Neural cell (in vitro differentiated cells): ENCODE measurements at regions not wholly inside any gene's neighbourhood (a gene's known extent, or its start where the extent isn't known, plus 50 kb on each side); places are given as distances from the start of the nearest gene placed in this dataset.

Source experiments
- H2AFZ ChIP-seq: fragments of 200-600, 300-800 bp; sonication (generic), shearing (Covaris generic); 2 replicates; pipeline ENCODE4 v1.6.0; 2014; ENCODE audit warnings: low read depth, mild to moderate bottlenecking, antibody characterized with exemption, low read length, moderate library complexity
- H3F3A ChIP-seq: fragments of 200-600 bp; shearing (Covaris generic); 2 replicates; pipeline ENCODE4 v1.6.1; 2016; ENCODE audit warnings: mild to moderate bottlenecking, moderate library complexity, mixed read lengths, antibody characterized with exemption, low read length; ENCODE audit not compliant: insufficient read depth, poor library complexity, severe bottlenecking
- H3K27ac ChIP-seq: fragments of 200-600, 300-800 bp; sonication (generic), shearing (Covaris generic); 2 replicates; pipeline ENCODE4 v1.5.1; 2014; ENCODE audit warnings: mild to moderate bottlenecking, low read length, moderate library complexity
- H3K27me3 ChIP-seq: fragments of 300-800, 200-600 bp; sonication (generic), shearing (Covaris generic); 2 replicates; pipeline ENCODE4 v1.6.0; 2014; ENCODE audit warnings: mild to moderate bottlenecking, low read depth, low read length, moderate library complexity; ENCODE audit not compliant: insufficient read depth
- H3K36me3 ChIP-seq: fragments of 300-800, 200-600 bp; sonication (generic), shearing (Covaris generic); 2 replicates; pipeline ENCODE4 v1.5.1; 2014; ENCODE audit warnings: mild to moderate bottlenecking, antibody characterized with exemption, low read length, moderate library complexity; ENCODE audit not compliant: insufficient read depth
- H3K4me2 ChIP-seq: fragments of 300-800, 200-600 bp; sonication (generic), shearing (Covaris generic); 2 replicates; pipeline ENCODE4 v1.6.0; 2014; ENCODE audit warnings: mild to moderate bottlenecking, low read length
- H3K4me3 ChIP-seq: fragments of 300-800, 200-600 bp; sonication (generic), shearing (Covaris generic); 2 replicates; pipeline ENCODE4 v1.5.1; 2014; ENCODE audit warnings: mild to moderate bottlenecking, low read length, moderate library complexity
- H3K79me2 ChIP-seq: fragments of 200-600 bp; shearing (Covaris generic); replicated peaks from 2 replicates; pipeline ENCODE4 v1.6.0; 2014; ENCODE audit warnings: mild to moderate bottlenecking, low read length, moderate library complexity; ENCODE audit not compliant: insufficient read depth
- H3K9ac ChIP-seq: fragments of 300-800, 200-600 bp; sonication (generic), shearing (Covaris generic); 2 replicates; pipeline ENCODE4 v1.6.1; 2016; ENCODE audit warnings: mild to moderate bottlenecking, low read length, mixed read lengths
- H3K9me2 ChIP-seq: fragments of 200-600 bp; shearing (Covaris generic); 2 replicates; pipeline ENCODE4 v1.6.1; 2016; ENCODE audit warnings: mild to moderate bottlenecking, low read length, mixed read lengths; ENCODE audit not compliant: insufficient read depth
- H3K9me3 ChIP-seq: fragments of 200-600, 300-800 bp; sonication (generic), shearing (Covaris generic); 2 replicates; pipeline ENCODE4 v1.6.1; 2016; ENCODE audit warnings: mild to moderate bottlenecking, mixed run types, low read length, moderate library complexity, mixed read lengths
- H4K20me1 ChIP-seq: fragments of 200-600 bp; shearing (Covaris generic); 2 replicates; pipeline ENCODE4 v1.6.1; 2016; ENCODE audit warnings: mild to moderate bottlenecking, mixed run types; ENCODE audit not compliant: insufficient read depth
- CTCF ChIP-seq: fragments of 450-650 bp; IDR thresholded peaks from 2 replicates; pipeline ENCODE4 v1.5.1; 2014; ENCODE audit warnings: antibody characterized with exemption, mild to moderate bottlenecking, moderate library complexity; ENCODE audit not compliant: poor library complexity, severe bottlenecking
- EP300 ChIP-seq: fragments of 450-650 bp; conservative IDR thresholded peaks from 2 replicates; pipeline ENCODE4 v1.6.1; 2014; ENCODE audit warnings: antibody characterized with exemption, mild to moderate bottlenecking, moderate library complexity; ENCODE audit not compliant: poor library complexity, severe bottlenecking
- EZH2 ChIP-seq: fragments of 200-600, 300-800 bp; shearing (Covaris generic), sonication (generic); IDR thresholded peaks from 2 replicates; pipeline ENCODE4 v1.6.1; 2014; ENCODE audit warnings: antibody characterized with exemption, low read length, borderline replicate concordance, mild to moderate bottlenecking; ENCODE audit not compliant: insufficient read depth, poor library complexity, severe bottlenecking
- MXI1 ChIP-seq: fragments of 450-650 bp; conservative IDR thresholded peaks from 2 replicates; pipeline ENCODE4 v1.6.1; 2014; ENCODE audit warnings: antibody characterized with exemption, mild to moderate bottlenecking; ENCODE audit not compliant: poor library complexity, severe bottlenecking
- POLR2AphosphoS5 ChIP-seq: IDR thresholded peaks from 2 replicates; pipeline ENCODE4 v1.6.1; 2012
- RAD21 ChIP-seq: fragments of 450-650 bp; conservative IDR thresholded peaks from 2 replicates; pipeline ENCODE4 v1.6.1; 2014; ENCODE audit warnings: antibody characterized with exemption, mild to moderate bottlenecking, moderate library complexity
- REST ChIP-seq: IDR thresholded peaks from 2 replicates; pipeline ENCODE4 v1.6.1; 2012; ENCODE audit warnings: borderline replicate concordance
- SMC3 ChIP-seq: fragments of 450-650 bp; conservative IDR thresholded peaks from 2 replicates; pipeline ENCODE4 v1.6.1; 2014; ENCODE audit warnings: antibody characterized with exemption, mild to moderate bottlenecking, moderate library complexity; ENCODE audit not compliant: poor library complexity
- TAF1 ChIP-seq: IDR thresholded peaks from 2 replicates; pipeline ENCODE4 v1.6.1; 2012; ENCODE audit warnings: low read depth

GRCh38 chr14:46432516-46432915, 219.1 kb downstream of the RPL10L start:
- H3K36me3 ChIP-seq = no peaks in the 10 kb centered on the region
- no peak overlapping the region for H3K4me2 ChIP-seq
- H3K27ac ChIP-seq = no peak overlapping the region
- no peak overlapping the region for H3K9ac ChIP-seq
- no peak overlapping the region for H2AFZ ChIP-seq
- H3K4me3 ChIP-seq = no peak overlapping the region
- no peaks in the 10 kb centered on the region for H3K27me3 ChIP-seq
- no peaks in the 10 kb centered on the region for H3K79me2 ChIP-seq
- no peaks in the 10 kb centered on the region for H3K9me3 ChIP-seq
- H3K9me2 ChIP-seq = no peaks in the 10 kb centered on the region
- no peaks in the 10 kb centered on the region for H3F3A ChIP-seq
- no peak for TF ChIP-seq SMC3
- no peak for TF ChIP-seq MXI1
- no peak for TF ChIP-seq EP300
- no peak for TF ChIP-seq TAF1
- no peak for TF ChIP-seq POLR2AphosphoS5
- TF ChIP-seq RAD21 = no peak
- TF ChIP-seq EZH2 = no peak
- no peak for TF ChIP-seq REST
- TF ChIP-seq CTCF = no peak
- H4K20me1 ChIP-seq = no peaks in the 10 kb centered on the region

- Histone ChIP-seq H3K9ac (no peak overlapping the region), H2AFZ (no peak overlapping the region), H3K27ac (no peak overlapping the region), H3K9me2 (no peaks in the 10 kb centered on the region), H3K36me3 (no peaks in the 10 kb centered on the region), H3F3A (no peaks in the 10 kb centered on the region), H3K27me3 (no peaks in the 10 kb centered on the region), H3K4me2 (no peak overlapping the region), H3K9me3 (no peaks in the 10 kb centered on the region), H4K20me1 (no peaks in the 10 kb centered on the region), H3K4me3 (no peak overlapping the region), H3K79me2 (no peaks in the 10 kb centered on the region)
- TF ChIP-seq EZH2 = no peak
- no peak for TF ChIP-seq TAF1
- no peak for TF ChIP-seq EP300
- TF ChIP-seq POLR2AphosphoS5 = no peak
- TF ChIP-seq SMC3 = no peak
- TF ChIP-seq REST = no peak
- no peak for TF ChIP-seq RAD21
- no peak for TF ChIP-seq CTCF
- TF ChIP-seq MXI1 = no peak
Observed at GRCh38 chr14:46417066-46417465, 234.5 kb downstream of the RPL10L start.
